HUDEP-2 (cell line): ENCODE measurements at regions not wholly inside any gene's neighbourhood (a gene's known extent, or its start where the extent isn't known, plus 50 kb on each side); places are given as distances from the start of the nearest gene placed in this dataset.
A peak's percentile ranks its signal among the peaks of the same experiment; 100 is the strongest.

Source experiments
- DNase-seq, 76 experiments: peaks; one replicate each; lab custom pipeline; 2025; ENCODE audit not compliant: unreplicated experiment in 76 of 76; lab: John Stamatoyannopoulos, UW

- no peak for DNase-seq
Measured at GRCh38 chr2:9156483-9156882, 50.1 kb upstream of the ASAP2 start.

- no peak for DNase-seq
Measured at GRCh38 chr2:9154061-9154460, 52.6 kb upstream of the ASAP2 start.

GRCh38 chr2:9153643-9153980, 53.0 kb upstream of the ASAP2 start:
- no peak for DNase-seq

- no peak for DNase-seq
Measured at GRCh38 chr2:9152975-9153642, 53.5 kb upstream of the ASAP2 start.

GRCh38 chr2:9150906-9151305, 55.7 kb upstream of the ASAP2 start:
- DNase-seq, result no peak

- no peak for DNase-seq
Measured at GRCh38 chr2:9150568-9150900, 56.1 kb upstream of the ASAP2 start.

- DNase-seq, result no peak
Measured at GRCh38 chr2:9149726-9150567, 56.7 kb upstream of the ASAP2 start.

- DNase-seq, result no peak
Measured at GRCh38 chr2:9149388-9149660, 57.3 kb upstream of the ASAP2 start.

- DNase-seq, result no peak
Measured at GRCh38 chr2:9146646-9147045, 60.0 kb upstream of the ASAP2 start.

- peak in 1 of 76 experiments; percentile 8 for DNase-seq
Measured at GRCh38 chr2:9145752-9146430, 60.7 kb upstream of the ASAP2 start.

- DNase-seq, result no peak
Measured at GRCh38 chr2:9145109-9145751, 61.4 kb upstream of the ASAP2 start.

- no peak for DNase-seq
Measured at GRCh38 chr2:9144617-9145016, 62.0 kb upstream of the ASAP2 start.

GRCh38 chr2:9144046-9144445, 62.6 kb upstream of the ASAP2 start:
- DNase-seq, result no peak

GRCh38 chr2:9143264-9143815, 63.3 kb upstream of the ASAP2 start:
- DNase-seq, result no peak

- DNase-seq, result peak in 73 of 76 experiments; percentile 31 to 90 (median 78)
Measured at GRCh38 chr2:9142551-9143263, 63.9 kb upstream of the ASAP2 start.

- no peak for DNase-seq
Measured at GRCh38 chr2:9141706-9142460, 64.7 kb upstream of the ASAP2 start.

GRCh38 chr2:9141091-9141667, 65.4 kb upstream of the ASAP2 start:
- no peak for DNase-seq

GRCh38 chr2:9140645-9141044, 66.0 kb upstream of the ASAP2 start:
- peak in 3 of 76 experiments; percentile 6 to 32 (median 8) for DNase-seq
